ENCODE measurements at regions not wholly inside any gene's neighbourhood (a gene's known extent, or its start where the extent isn't known, plus 50 kb on each side); places are given as distances from the start of the nearest gene placed in this dataset.

DNA sequence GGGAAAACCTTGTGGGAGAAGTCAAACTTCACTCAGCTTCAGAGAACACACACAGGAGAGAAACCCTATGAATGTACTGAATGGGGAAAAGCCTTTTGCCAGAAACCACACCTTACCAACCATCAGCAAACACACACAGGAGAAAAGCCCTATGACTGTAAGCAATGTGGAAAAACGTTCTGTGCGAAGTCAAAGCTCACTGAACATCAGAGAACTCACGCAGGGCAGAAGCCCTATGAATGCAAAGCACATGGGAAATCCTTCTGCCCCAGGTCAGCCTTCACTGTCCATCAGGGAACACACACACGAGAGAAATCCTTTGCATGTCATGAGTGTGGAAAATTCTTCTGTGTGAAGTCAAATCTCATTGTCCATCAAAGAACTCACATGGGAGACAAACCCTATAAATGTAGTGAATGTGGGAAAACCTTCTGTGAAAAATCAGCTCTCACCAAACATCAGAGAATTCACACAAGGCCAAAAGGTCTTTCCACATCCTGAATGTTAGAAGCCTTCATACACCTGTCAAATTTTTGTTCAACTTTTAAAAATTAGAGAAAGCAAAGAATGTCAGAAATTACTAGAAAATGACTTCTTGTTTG lies 199.4 kb downstream of the SMIM20 start:
- Histone ChIP-seq H3K4me1 (no peaks in the 10 kb centered on the region), H3K36me3 (no peaks in the 10 kb centered on the region), H3K4me3 (no peak overlapping the region), H3K27me3 (peaks cover 0 to 5% (median 0%) of the 10 kb centered on the region in 4 donors), H3K27ac (replicated peaks in 1 of 4) (no peak overlapping the region), H3K9me3 (peaks cover 4 to 16% (median 15%) of the 10 kb centered on the region in 4 donors)
- WGBS: 81% methylated on average over 4 of the region's 4 CpGs
- peak; percentile 34 for DNase-seq (ENCODE audit: extremely low spot score)
- TF ChIP-seq, protein P1, sequence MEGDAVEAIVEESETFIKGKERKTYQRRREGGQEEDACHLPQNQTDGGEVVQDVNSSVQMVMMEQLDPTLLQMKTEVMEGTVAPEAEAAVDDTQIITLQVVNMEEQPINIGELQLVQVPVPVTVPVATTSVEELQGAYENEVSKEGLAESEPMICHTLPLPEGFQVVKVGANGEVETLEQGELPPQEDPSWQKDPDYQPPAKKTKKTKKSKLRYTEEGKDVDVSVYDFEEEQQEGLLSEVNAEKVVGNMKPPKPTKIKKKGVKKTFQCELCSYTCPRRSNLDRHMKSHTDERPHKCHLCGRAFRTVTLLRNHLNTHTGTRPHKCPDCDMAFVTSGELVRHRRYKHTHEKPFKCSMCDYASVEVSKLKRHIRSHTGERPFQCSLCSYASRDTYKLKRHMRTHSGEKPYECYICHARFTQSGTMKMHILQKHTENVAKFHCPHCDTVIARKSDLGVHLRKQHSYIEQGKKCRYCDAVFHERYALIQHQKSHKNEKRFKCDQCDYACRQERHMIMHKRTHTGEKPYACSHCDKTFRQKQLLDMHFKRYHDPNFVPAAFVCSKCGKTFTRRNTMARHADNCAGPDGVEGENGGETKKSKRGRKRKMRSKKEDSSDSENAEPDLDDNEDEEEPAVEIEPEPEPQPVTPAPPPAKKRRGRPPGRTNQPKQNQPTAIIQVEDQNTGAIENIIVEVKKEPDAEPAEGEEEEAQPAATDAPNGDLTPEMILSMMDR (IDR thresholded peaks at IDR 0.05): no peak
- TF ChIP-seq EP300 (IDR thresholded peaks at IDR 0.05) (no peak), POLR2AphosphoS5 (IDR thresholded peaks at IDR 0.05) (no peak), POLR2A (IDR thresholded peaks at IDR 0.05; ENCODE audit: low read depth) (no peak)
- intact Hi-C loops (cut with DNase I): no loop called here

GRCh38 chr4:26116057-26116456 lies 202.0 kb downstream of the SMIM20 start:
- DNase-seq (ENCODE audit: extremely low spot score): no peak
- H3K4me3 ChIP-seq: no peak overlapping the region
- no peak for TF ChIP-seq POLR2A (IDR thresholded peaks at IDR 0.05; ENCODE audit: low read depth)
- H3K27ac ChIP-seq (replicated peaks in 1 of 4): no peak overlapping the region
- H3K36me3 ChIP-seq: no peaks in the 10 kb centered on the region
- H3K4me1 ChIP-seq: no peaks in the 10 kb centered on the region
- H3K9me3 ChIP-seq: peaks cover 4 to 16% (median 15%) of the 10 kb centered on the region in 4 donors
- intact Hi-C loops (cut with DNase I): no loop called here
- 80% methylated on average over 4 of the region's 4 CpGs for WGBS
- peaks cover 0 to 5% (median 0%) of the 10 kb centered on the region in 4 donors for H3K27me3 ChIP-seq

GRCh38 chr4:26120098-26120825 lies 200.6 kb upstream of the RBPJ start:
- intact Hi-C loops (cut with DNase I): no loop called here
- Histone ChIP-seq H3K27ac (replicated peaks in 1 of 4) (no peak overlapping the region), H3K4me1 (no peaks in the 10 kb centered on the region), H3K36me3 (no peaks in the 10 kb centered on the region), H3K27me3 (no peaks in the 10 kb centered on the region), H3K4me3 (no peak overlapping the region), H3K9me3 (no peaks in the 10 kb centered on the region)
- TF ChIP-seq, protein P1 (IDR thresholded peaks at IDR 0.05): no peak
- TF ChIP-seq POLR2AphosphoS5 (IDR thresholded peaks at IDR 0.05): no peak
- WGBS: 89% methylated on average over 6 of the region's 6 CpGs
- DNase-seq (ENCODE audit: extremely low spot score): no peak

DNA sequence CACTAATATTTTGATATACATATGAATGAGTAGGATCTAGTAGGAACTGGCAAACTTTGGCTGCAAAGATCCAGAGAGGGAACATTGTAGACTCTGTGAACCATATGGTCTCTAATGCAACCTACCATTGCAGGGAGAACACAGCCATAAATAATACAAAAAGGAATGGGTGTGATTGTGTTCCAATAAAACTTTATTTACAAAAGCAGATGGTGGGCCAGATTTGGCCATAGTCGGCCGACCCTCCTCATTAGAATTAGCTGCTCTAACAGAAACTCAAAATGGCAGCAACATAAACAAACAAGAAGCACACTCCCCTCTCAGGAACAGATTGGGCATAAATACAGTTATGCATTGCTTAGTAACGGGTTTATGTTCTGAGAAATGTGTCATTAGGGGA lies 198.1 kb upstream of the RBPJ start:
- Histone ChIP-seq H3K27me3 (no peaks in the 10 kb centered on the region), H3K9me3 (no peaks in the 10 kb centered on the region), H3K4me3 (no peak overlapping the region), H3K36me3 (no peaks in the 10 kb centered on the region), H3K27ac (replicated peaks in 1 of 4) (no peak overlapping the region), H3K4me1 (no peaks in the 10 kb centered on the region)
- TF ChIP-seq EP300 (IDR thresholded peaks at IDR 0.05): no peak
- TF ChIP-seq, protein P1 (IDR thresholded peaks at IDR 0.05): no peak
- TF ChIP-seq POLR2A (IDR thresholded peaks at IDR 0.05; ENCODE audit: low read depth): no peak
- TF ChIP-seq POLR2AphosphoS5 (IDR thresholded peaks at IDR 0.05): no peak
- 96% methylated on average over 3 of the region's 3 CpGs for WGBS
- intact Hi-C loops (cut with DNase I): no loop called here
- no peak for DNase-seq (ENCODE audit: extremely low spot score)

- 86% methylated on average over 7 of the region's 7 CpGs for WGBS
- H3K4me3 ChIP-seq: no peak overlapping the region
- H3K9me3 ChIP-seq: no peaks in the 10 kb centered on the region
- TF ChIP-seq POLR2A (IDR thresholded peaks at IDR 0.05; ENCODE audit: low read depth) (no peak), EP300 (IDR thresholded peaks at IDR 0.05) (no peak), POLR2AphosphoS5 (IDR thresholded peaks at IDR 0.05) (no peak)
- TF ChIP-seq, protein P1 (IDR thresholded peaks at IDR 0.05): no peak
- H3K4me1 ChIP-seq: no peaks in the 10 kb centered on the region
- no peaks in the 10 kb centered on the region for H3K27me3 ChIP-seq
- H3K27ac ChIP-seq (replicated peaks in 1 of 4): no peak overlapping the region
- intact Hi-C loops (cut with DNase I): no loop called here
- no peaks in the 10 kb centered on the region for H3K36me3 ChIP-seq
- DNase-seq (ENCODE audit: extremely low spot score): no peak
Observed at GRCh38 chr4:26124753-26125321, 196.0 kb upstream of the RBPJ start.

Data from esophagus muscularis mucosa (tissue), 4 donors.